ENCODE measurements at regions not wholly inside any gene's neighbourhood (a gene's known extent, or its start where the extent isn't known, plus 50 kb on each side); places are given as distances from the start of the nearest gene placed in this dataset.

DNA sequence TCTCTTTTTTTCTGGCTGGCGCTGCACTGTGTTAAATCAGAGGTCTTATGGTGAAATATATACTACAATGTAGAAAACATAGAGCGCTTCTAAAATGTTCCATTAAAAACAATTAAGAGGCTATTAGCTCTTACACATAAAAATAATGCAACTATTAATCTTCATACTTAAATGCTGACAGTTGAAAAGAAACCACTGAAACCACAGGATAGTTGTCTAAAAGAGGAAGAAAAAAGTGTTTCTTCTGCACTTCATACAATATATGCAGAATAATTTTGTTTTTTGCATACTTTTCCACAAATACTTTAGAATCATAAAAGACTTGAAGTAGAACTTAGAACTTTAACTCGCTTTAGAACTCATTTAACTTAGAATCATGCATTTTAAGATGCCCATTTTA, 170.5 kb downstream of the PYDC2 start:
- Histone ChIP-seq H3K4me3 (ENCODE audit: insufficient read depth in 1 of 2, low read depth in 1 of 2, low read length in 2 of 2) (no peak overlapping the region), H3K27me3 (ENCODE audit: control insufficient read depth in 1 of 2, insufficient read depth in 1 of 2, low read length in 2 of 2) (no peaks in the 10 kb centered on the region), H3K9me3 (ENCODE audit: control insufficient read depth, low read length) (no peaks in the 10 kb centered on the region), H3K14ac (ENCODE audit: low read length in 2 of 2) (no peak overlapping the region), H2AK5ac (ENCODE audit: low read length, severe bottlenecking) (no peak overlapping the region), H2BK15ac (ENCODE audit: low read depth, poor library complexity, severe bottlenecking) (no peak overlapping the region), H3K9ac (ENCODE audit: low read length) (no peak overlapping the region), H2BK5ac (ENCODE audit: low read depth, low read length, poor library complexity, severe bottlenecking) (no peak overlapping the region), H3K27ac (ENCODE audit: low read length, poor library complexity, severe bottlenecking) (no peak overlapping the region), H2BK12ac (ENCODE audit: low read length in 2 of 2) (no peak overlapping the region), H2BK120ac (ENCODE audit: low read depth, low read length) (no peak overlapping the region), H3K23ac (ENCODE audit: low read length in 2 of 2) (no peak overlapping the region), H3K36me3 (ENCODE audit: control insufficient read depth in 1 of 2, insufficient read depth in 2 of 2, low read depth in 1 of 2, low read length in 2 of 2) (no peaks in the 10 kb centered on the region), H3K4ac (ENCODE audit: low read depth in 1 of 2, low read length in 2 of 2) (no peak overlapping the region), H3K18ac (ENCODE audit: low read depth in 1 of 2, low read length in 2 of 2) (no peak overlapping the region), H3K4me1 (ENCODE audit: control insufficient read depth, insufficient read depth, low read depth, low read length) (no peaks in the 10 kb centered on the region), H2AFZ (ENCODE audit: low read depth, low read length) (no peak overlapping the region), H3K4me2 (ENCODE audit: low read length, poor library complexity, severe bottlenecking) (no peak overlapping the region), H3K79me1 (replicated peaks; ENCODE audit: low read length, poor library complexity, severe bottlenecking) (no peaks in the 10 kb centered on the region), H4K91ac (ENCODE audit: low read length) (no peak overlapping the region), H4K8ac (ENCODE audit: low read length) (no peak overlapping the region)
- WGBS: no CpG with 5 or more reads among the region's 3 CpGs
- no peak for DNase-seq

DNA sequence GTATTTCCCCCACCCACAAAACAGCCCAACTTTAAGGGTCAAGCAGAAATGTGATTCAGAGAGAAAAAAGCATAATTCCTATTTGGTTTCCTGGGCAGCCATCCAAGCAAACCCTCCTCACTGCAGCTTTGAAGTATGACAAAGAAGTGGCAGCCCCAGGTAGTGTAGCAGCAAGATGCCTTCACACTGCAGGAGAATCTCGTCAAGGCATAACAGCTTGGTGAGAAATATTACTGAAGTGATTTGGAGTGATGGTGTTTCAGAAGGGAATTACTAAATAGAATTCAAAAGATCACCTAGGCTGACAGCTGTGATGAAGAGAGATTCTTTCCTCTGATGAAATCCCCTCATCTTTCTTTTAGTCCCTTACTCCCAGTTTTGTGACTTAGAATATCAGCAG, 173.9 kb downstream of the PYDC2 start:
- Histone ChIP-seq H3K36me3 (ENCODE audit: control insufficient read depth in 1 of 2, insufficient read depth in 2 of 2, low read depth in 1 of 2, low read length in 2 of 2) (no peaks in the 10 kb centered on the region), H3K9me3 (ENCODE audit: control insufficient read depth, low read length) (peaks cover 3% of the 10 kb centered on the region), H2BK12ac (ENCODE audit: low read length in 2 of 2) (no peak overlapping the region), H3K9ac (ENCODE audit: low read length) (no peak overlapping the region), H3K4me2 (ENCODE audit: low read length, poor library complexity, severe bottlenecking) (no peak overlapping the region), H3K27me3 (ENCODE audit: control insufficient read depth in 1 of 2, insufficient read depth in 1 of 2, low read length in 2 of 2) (no peaks in the 10 kb centered on the region), H3K4me3 (ENCODE audit: insufficient read depth in 1 of 2, low read depth in 1 of 2, low read length in 2 of 2) (no peak overlapping the region), H2BK120ac (ENCODE audit: low read depth, low read length) (no peak overlapping the region), H4K8ac (ENCODE audit: low read length) (no peak overlapping the region), H3K14ac (ENCODE audit: low read length in 2 of 2) (no peak overlapping the region), H2BK15ac (ENCODE audit: low read depth, poor library complexity, severe bottlenecking) (no peak overlapping the region), H3K79me1 (replicated peaks; ENCODE audit: low read length, poor library complexity, severe bottlenecking) (no peaks in the 10 kb centered on the region), H3K23ac (ENCODE audit: low read length in 2 of 2) (no peak overlapping the region), H3K4ac (ENCODE audit: low read depth in 1 of 2, low read length in 2 of 2) (no peak overlapping the region), H2BK5ac (ENCODE audit: low read depth, low read length, poor library complexity, severe bottlenecking) (no peak overlapping the region), H3K18ac (ENCODE audit: low read depth in 1 of 2, low read length in 2 of 2) (no peak overlapping the region), H2AFZ (ENCODE audit: low read depth, low read length) (no peak overlapping the region), H3K27ac (ENCODE audit: low read length, poor library complexity, severe bottlenecking) (no peak overlapping the region), H3K4me1 (ENCODE audit: control insufficient read depth, insufficient read depth, low read depth, low read length) (no peaks in the 10 kb centered on the region), H4K91ac (ENCODE audit: low read length) (no peak overlapping the region), H2AK5ac (ENCODE audit: low read length, severe bottlenecking) (no peak overlapping the region)
- no peak for DNase-seq
- 88% methylated on average over 1 of the region's 1 CpG for WGBS

DNA sequence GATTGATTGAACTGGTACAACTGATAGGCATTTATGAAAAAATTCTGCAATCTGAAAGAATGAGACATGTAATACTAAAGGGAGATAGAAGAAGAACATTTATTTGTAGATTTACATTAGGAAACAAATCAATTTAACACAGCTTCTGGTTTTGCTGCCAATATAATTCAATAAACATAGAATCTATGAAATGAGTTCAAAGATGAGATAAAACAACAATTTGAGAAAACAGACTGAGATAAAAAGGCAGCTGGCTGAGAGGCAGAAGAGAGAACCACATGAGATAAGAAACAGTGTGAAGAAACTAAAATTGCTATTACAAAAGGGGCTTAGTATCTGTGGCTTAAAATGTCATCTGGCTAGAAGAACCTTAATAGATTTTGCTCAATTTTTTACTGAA, 176.6 kb downstream of the PYDC2 start:
- H2BK5ac ChIP-seq (ENCODE audit: low read depth, low read length, poor library complexity, severe bottlenecking): no peak overlapping the region
- no peak overlapping the region for H2BK15ac ChIP-seq (ENCODE audit: low read depth, poor library complexity, severe bottlenecking)
- peaks cover 0 to 3% of the 10 kb centered on the region in 2 experiments for H3K36me3 ChIP-seq (ENCODE audit: control insufficient read depth in 1 of 2, insufficient read depth in 2 of 2, low read depth in 1 of 2, low read length in 2 of 2)
- no peak overlapping the region for H3K4me3 ChIP-seq (ENCODE audit: insufficient read depth in 1 of 2, low read depth in 1 of 2, low read length in 2 of 2)
- no peak overlapping the region for H3K9ac ChIP-seq (ENCODE audit: low read length)
- no peak overlapping the region for H2AFZ ChIP-seq (ENCODE audit: low read depth, low read length)
- no peak overlapping the region for H3K27ac ChIP-seq (ENCODE audit: low read length, poor library complexity, severe bottlenecking)
- no peak overlapping the region for H3K18ac ChIP-seq (ENCODE audit: low read depth in 1 of 2, low read length in 2 of 2)
- no peaks in the 10 kb centered on the region for H3K27me3 ChIP-seq (ENCODE audit: control insufficient read depth in 1 of 2, insufficient read depth in 1 of 2, low read length in 2 of 2)
- no peak overlapping the region for H2BK120ac ChIP-seq (ENCODE audit: low read depth, low read length)
- H2AK5ac ChIP-seq (ENCODE audit: low read length, severe bottlenecking): no peak overlapping the region
- H3K4ac ChIP-seq (ENCODE audit: low read depth in 1 of 2, low read length in 2 of 2): no peak overlapping the region
- H3K4me2 ChIP-seq (ENCODE audit: low read length, poor library complexity, severe bottlenecking): no peak overlapping the region
- no peak overlapping the region for H3K23ac ChIP-seq (ENCODE audit: low read length in 2 of 2)
- no peaks in the 10 kb centered on the region for H3K4me1 ChIP-seq (ENCODE audit: control insufficient read depth, insufficient read depth, low read depth, low read length)
- H3K79me1 ChIP-seq (replicated peaks; ENCODE audit: low read length, poor library complexity, severe bottlenecking): no peaks in the 10 kb centered on the region
- no peak overlapping the region for H2BK12ac ChIP-seq (ENCODE audit: low read length in 2 of 2)
- H4K91ac ChIP-seq (ENCODE audit: low read length): no peak overlapping the region
- H3K14ac ChIP-seq (ENCODE audit: low read length in 2 of 2): no peak overlapping the region
- H3K9me3 ChIP-seq (ENCODE audit: control insufficient read depth, low read length): peaks cover 3% of the 10 kb centered on the region
- no peak overlapping the region for H4K8ac ChIP-seq (ENCODE audit: low read length)
- DNase-seq: no peak

DNA sequence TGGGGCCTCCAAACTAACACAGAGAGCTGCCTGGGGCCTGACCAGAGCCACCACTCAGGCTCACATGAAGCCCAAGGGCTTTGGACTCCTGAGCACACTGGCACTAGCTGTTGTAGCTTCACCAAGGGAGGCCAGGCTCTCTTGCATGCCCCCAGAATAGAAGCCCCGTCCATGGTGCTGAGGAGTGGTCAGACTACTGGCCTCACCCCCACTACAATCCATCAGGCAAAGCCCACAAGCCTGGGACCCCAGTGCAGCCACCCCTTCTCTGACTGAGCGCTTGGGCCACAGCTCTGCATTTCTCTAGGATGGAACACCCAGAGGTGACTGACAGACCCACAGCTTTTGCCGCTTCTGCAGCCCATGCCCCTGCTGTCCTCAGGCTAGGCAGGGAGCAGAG, 180.8 kb downstream of the PYDC2 start:
- H3K23ac ChIP-seq (ENCODE audit: low read length in 2 of 2): no peak overlapping the region
- H3K14ac ChIP-seq (ENCODE audit: low read length in 2 of 2): no peak overlapping the region
- no peak overlapping the region for H4K91ac ChIP-seq (ENCODE audit: low read length)
- H2BK12ac ChIP-seq (ENCODE audit: low read length in 2 of 2): no peak overlapping the region
- WGBS: 79% methylated on average over 3 of the region's 3 CpGs
- no peak for DNase-seq
- no peaks in the 10 kb centered on the region for H3K79me1 ChIP-seq (replicated peaks; ENCODE audit: low read length, poor library complexity, severe bottlenecking)
- H2AFZ ChIP-seq (ENCODE audit: low read depth, low read length): no peak overlapping the region
- H3K27ac ChIP-seq (ENCODE audit: low read length, poor library complexity, severe bottlenecking): no peak overlapping the region
- no peak overlapping the region for H3K9ac ChIP-seq (ENCODE audit: low read length)
- no peak overlapping the region for H2AK5ac ChIP-seq (ENCODE audit: low read length, severe bottlenecking)
- H3K4me3 ChIP-seq (ENCODE audit: insufficient read depth in 1 of 2, low read depth in 1 of 2, low read length in 2 of 2): no peak overlapping the region
- peaks cover 21% of the 10 kb centered on the region for H3K9me3 ChIP-seq (ENCODE audit: control insufficient read depth, low read length)
- no peak overlapping the region for H4K8ac ChIP-seq (ENCODE audit: low read length)
- no peak overlapping the region for H2BK15ac ChIP-seq (ENCODE audit: low read depth, poor library complexity, severe bottlenecking)
- no peak overlapping the region for H3K4ac ChIP-seq (ENCODE audit: low read depth in 1 of 2, low read length in 2 of 2)
- H3K27me3 ChIP-seq (ENCODE audit: control insufficient read depth in 1 of 2, insufficient read depth in 1 of 2, low read length in 2 of 2): no peaks in the 10 kb centered on the region
- no peaks in the 10 kb centered on the region for H3K4me1 ChIP-seq (ENCODE audit: control insufficient read depth, insufficient read depth, low read depth, low read length)
- no peak overlapping the region for H2BK5ac ChIP-seq (ENCODE audit: low read depth, low read length, poor library complexity, severe bottlenecking)
- no peak overlapping the region for H3K18ac ChIP-seq (ENCODE audit: low read depth in 1 of 2, low read length in 2 of 2)
- no peak overlapping the region for H3K4me2 ChIP-seq (ENCODE audit: low read length, poor library complexity, severe bottlenecking)
- no peak overlapping the region for H2BK120ac ChIP-seq (ENCODE audit: low read depth, low read length)
- H3K36me3 ChIP-seq (ENCODE audit: control insufficient read depth in 1 of 2, insufficient read depth in 2 of 2, low read depth in 1 of 2, low read length in 2 of 2): peaks cover 0 to 3% of the 10 kb centered on the region in 2 experiments

All from mesenchymal stem cell (in vitro differentiated cells and primary cell).